GDM1 (cell line): ENCODE measurements at regions not wholly inside any gene's neighbourhood (a gene's known extent, or its start where the extent isn't known, plus 50 kb on each side); places are given as distances from the start of the nearest gene placed in this dataset.

Experiments used
- DNase-seq: peaks from one replicate; lab custom pipeline; 2025; lab: John Stamatoyannopoulos, UW

GRCh38 chr11:116598556-116598955, 174.2 kb downstream of the BUD13 start:
- no peak for DNase-seq

DNA sequence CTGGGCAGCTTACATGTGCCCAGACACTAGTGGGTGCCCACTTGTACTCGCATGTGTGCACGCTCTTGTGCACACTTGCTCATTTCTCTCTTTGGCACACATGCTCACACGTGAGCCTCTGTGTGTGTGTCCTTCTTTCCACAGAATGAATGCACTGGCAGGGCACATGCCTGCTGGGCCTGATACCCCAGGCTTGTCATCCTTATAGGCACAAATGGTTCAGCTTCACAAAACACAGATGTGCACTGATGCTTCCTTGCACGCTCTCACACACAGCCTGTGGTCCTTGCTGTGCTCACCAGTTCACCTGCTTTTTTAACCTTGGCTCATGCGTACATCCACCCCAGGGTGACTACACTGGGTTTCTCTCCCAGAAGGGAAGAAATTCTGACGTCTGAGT, 174.8 kb downstream of the BUD13 start:
- no peak for DNase-seq

GRCh38 chr11:116596346-116597260, 176.2 kb downstream of the BUD13 start:
- no peak for DNase-seq

GRCh38 chr11:116595305-116595880, 177.4 kb downstream of the BUD13 start:
- DNase-seq: no peak

DNA sequence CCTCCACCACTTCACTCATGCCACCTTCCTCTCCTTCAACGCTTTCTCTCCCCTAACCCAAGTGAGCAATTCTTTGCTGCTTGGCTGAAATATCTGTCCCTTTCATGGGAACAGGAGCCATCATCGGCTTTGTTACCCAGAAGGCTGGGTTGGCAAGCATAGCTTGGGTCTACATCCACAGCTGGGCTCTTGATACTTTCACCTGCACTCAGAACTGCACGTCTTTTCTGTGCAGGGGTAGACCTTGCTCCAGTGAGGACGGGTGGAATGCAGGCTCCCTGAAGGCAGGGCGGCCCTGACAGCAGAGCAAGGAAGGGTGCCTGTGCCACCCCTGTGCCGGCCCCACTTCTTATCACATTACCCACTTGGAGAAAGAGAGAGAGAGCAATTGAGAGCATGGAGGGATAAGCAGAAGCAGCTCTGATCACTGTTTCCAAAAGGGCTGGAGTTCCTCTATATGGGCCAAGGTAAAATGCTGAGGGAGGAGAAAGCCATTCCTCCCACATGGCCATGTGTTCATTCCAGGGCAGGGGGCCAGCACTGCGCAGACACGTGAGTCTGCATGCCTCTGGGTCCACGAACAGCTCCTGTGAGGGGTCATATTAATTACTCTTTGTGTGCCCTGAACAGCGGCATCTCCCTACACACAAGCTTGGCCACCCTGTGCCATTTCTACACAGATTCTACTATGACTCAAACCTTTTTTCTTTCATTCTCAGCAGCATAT, 181.8 kb downstream of the BUD13 start:
- no peak for DNase-seq

GRCh38 chr11:116589402-116589801, 183.4 kb downstream of the BUD13 start:
- no peak for DNase-seq

DNA sequence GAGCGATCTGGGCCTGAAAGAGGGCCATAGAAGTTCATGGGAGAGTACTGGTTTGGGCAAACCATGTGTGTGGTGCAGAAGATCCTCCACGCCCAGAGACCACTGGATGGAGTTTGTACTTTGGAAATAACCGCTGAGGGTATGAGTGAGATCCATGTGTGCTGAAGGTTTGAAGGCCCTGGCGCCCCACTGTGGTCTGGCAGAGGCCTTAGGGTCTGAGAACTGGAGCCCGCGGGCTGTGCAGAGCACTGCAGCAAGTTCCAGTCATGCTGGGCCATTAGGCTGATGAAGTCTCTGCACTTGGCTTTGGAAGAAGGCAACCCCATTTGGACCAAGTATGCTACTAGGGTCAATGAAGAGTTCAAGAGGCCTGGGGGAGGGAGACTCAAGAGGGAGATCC, 186.4 kb downstream of the BUD13 start:
- no peak for DNase-seq

DNA sequence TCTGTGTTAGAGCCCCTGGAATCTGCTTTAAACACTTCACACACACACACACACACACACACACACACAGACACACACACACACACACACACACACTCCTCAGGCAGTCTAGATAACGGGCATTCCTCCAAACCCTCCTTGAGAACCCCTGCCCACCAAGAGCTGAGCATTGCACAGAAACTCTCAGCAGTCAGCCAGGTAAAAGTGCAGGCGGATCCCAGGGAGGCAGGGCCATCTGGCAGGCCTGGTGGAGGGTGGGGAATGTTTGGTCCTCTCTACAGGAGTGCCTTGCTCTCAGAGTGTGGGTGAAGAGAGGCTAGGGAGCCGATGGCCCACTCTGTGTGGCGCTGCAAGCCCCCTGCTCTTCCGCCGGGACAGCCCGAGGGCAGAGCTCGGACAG, 190.2 kb downstream of the BUD13 start:
- no peak for DNase-seq

DNA sequence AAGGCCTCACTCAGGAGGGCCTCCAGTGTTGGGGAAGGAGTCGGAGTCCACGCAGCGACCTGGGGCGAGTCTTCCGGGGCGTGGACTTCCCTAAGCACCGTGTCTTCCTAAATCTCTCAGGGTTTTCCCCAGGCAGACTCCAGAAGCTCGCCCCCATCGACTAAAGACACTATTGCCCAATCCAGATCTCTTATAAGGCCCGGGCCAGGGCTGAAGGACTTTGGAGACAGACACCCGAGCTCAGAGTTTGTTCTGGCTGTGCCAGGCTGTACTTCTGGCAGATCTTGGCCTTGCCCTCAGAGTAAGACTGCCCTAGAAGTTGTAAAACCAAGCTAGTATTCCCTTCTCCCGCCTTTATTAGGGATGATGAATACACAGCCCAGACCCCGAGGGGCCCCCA, 191.4 kb downstream of the BUD13 start:
- DNase-seq: no peak

GRCh38 chr11:116580799-116581198, 192.0 kb downstream of the BUD13 start:
- DNase-seq: no peak

GRCh38 chr11:116579857-116580727, 192.7 kb downstream of the BUD13 start:
- DNase-seq: no peak

DNA sequence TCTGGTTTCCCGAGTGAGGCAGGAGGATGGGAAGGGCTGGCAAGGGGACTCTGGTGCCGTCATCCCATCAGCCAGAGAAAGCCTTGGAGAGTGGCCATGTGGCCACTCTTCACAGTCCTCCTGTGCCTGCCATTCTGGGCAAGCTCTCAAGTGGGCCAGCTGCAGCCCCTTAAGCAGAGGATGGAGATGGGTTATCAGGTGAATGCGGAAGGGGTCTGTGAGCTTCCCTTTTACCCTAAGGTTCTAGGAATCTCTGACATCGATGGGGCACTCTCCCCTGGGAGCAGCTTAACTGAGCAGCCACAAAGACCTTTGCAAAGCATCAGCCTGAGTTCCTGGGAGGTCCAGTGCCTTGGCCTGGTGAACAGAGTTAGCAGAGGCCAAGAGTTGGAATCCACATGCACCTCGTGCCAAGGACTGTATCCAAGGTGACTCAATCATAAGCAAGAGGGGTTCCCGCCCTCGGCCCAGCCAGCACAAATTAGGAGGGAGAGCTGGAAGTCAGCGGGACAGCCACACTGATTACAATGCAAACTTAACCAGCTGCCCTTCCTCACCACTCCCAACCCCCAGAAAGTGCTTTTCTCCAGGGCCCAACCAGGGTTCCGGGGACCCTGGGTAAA, 193.6 kb downstream of the BUD13 start:
- no peak for DNase-seq

DNA sequence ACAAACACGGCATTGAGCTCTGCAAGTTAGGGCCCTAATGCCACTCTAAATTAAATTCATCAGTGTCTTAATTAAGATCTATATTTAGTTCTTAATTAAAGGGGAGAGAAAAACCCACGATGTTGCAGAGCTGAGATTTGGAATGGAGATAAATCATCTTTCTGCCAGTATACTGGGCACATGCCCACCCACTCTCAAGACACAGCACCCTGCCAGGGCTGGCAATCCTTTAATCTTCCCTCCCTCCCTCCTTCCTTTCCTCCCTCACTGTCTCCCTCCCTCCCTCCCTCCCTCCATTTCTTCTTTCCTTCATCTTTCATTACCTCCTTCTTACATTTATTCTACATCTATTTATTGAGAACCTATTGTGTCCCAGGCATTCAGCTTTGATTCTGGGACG, 194.8 kb downstream of the BUD13 start:
- DNase-seq: no peak

- DNase-seq: no peak
These were observed 195.5 kb downstream of the BUD13 start for GRCh38 chr11:116577273-116577672.

- no peak for DNase-seq
These were observed 196.3 kb downstream of the BUD13 start for GRCh38 chr11:116576526-116576925.

DNA sequence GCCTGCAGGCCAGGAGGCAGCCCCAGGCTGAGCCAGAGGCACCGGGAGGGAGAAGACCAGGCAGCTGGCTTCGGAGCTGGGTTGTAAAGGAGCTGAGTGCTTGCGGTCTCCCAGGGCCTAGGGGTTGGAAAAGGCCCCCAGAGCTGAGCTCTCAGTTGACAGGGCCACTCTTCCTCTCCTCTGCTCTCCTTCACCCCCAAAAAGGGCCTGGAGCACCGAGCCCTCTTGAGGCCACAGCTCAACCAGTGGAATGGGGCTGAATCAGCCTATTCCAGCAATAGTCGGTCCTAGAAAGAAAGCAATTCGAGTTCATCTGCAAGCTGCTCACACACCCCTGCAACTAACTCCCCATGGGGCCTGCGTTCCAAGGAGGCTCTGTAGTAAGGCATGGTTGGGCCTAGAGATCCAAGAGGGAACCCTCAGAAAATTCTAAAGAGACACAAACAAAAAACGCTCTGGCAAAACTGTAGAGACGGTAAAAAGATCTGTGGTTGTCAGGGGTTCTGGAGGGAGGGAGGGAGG, 205.0 kb downstream of the BUD13 start:
- no peak for DNase-seq

GRCh38 chr11:116563712-116564047, 209.1 kb downstream of the BUD13 start:
- DNase-seq: no peak

DNA sequence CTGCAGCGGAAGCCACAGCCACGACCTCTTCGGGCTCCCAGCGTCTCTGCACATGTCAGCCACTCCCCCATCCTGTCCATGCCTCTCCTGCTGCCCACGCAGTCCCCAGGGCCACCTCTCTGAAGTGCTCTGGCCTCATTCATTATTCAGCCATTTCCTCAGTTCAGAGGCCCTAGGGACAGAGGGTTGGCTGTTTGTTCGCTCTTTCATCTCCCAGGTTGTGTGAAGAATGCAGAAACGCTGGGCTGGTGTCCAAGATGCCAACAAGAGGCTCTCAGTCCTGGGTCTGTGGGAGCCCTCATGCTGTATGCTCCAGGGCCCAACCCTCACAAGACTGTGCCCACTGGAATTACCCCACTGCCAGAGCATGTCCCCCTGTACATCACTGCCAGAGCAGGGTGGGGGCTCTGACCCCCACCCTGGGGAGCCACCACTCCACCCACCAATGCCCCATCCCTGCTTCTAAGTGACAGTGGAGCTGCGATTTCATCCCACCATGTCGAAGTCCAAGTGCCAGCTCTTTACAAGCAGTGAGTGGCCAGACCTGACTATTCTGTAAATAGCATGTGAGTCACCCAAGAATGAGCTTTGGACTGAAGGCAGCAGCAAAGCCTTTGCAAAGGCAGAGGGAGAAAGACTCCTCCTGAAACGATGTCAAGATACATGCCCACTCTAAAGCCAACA, 209.6 kb downstream of the BUD13 start:
- DNase-seq: no peak

GRCh38 chr11:116560589-116560988, 212.2 kb downstream of the BUD13 start:
- no peak for DNase-seq

DNA sequence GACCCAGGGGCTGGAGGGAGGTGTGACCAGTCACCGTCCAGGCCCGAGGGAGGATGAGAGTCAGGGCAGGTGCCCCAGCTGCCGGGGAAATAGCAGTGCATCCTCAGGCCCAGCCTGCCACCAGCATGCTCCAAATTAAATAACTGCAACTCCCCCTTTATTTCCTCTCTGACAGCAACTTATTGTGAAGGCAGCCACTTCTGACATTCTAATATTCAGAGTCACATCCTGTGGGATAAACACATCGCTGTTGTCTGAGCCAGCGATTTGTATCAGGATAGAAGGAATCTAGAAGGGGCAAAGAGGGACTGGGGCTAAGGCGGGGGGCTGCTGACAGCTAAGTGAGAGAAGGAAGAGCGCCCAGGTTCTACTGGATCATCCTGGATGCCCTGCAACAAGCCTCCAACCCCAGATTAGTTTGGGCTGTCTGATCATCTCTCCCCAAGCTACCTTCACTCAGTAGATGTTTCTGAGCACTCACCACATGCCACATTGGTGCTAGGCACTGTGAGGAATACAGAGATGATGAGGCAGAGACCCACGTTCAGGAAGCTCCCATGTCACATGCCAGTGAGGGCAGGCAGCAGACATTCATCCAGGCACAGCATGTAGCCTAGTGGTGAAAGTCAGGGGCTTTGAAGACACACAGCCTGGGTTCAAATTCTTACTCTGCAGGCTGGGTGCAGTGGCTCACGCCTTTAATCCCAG, 214.1 kb downstream of the BUD13 start:
- no peak for DNase-seq
